Neuronal stem cell (in vitro differentiated cells): ENCODE measurements at regions not wholly inside any gene's neighbourhood (a gene's known extent, or its start where the extent isn't known, plus 50 kb on each side); places are given as distances from the start of the nearest gene placed in this dataset.

ENCODE experiments used
- DNase-seq: peaks from one replicate; pipeline ENCODE4 v3.0.0-alpha.2; 2013; ENCODE audit warnings: low spot score
- H2AFZ ChIP-seq: one replicate; pipeline ENCODE4 v1.6.1; 2013; ENCODE audit warnings: mild to moderate bottlenecking, low read length, inconsistent platforms
- H2AK5ac ChIP-seq: 2 replicates; pipeline ENCODE4 v1.6.1; 2013; ENCODE audit warnings: low read depth, mild to moderate bottlenecking, inconsistent platforms, low read length, moderate library complexity, mixed read lengths
- H2BK120ac ChIP-seq: 2 replicates; pipeline ENCODE4 v1.6.1; 2013; ENCODE audit warnings: low read depth, mild to moderate bottlenecking, inconsistent platforms, low read length, moderate library complexity, mixed read lengths
- H2BK12ac ChIP-seq: one replicate; pipeline ENCODE4 v1.6.1; 2013; ENCODE audit warnings: low read length, inconsistent platforms
- H2BK15ac ChIP-seq: 2 replicates; pipeline ENCODE4 v1.6.1; 2013; ENCODE audit warnings: mild to moderate bottlenecking, low read length, inconsistent platforms, mixed read lengths
- H2BK5ac ChIP-seq: one replicate; pipeline ENCODE4 v1.6.1; 2013; ENCODE audit warnings: inconsistent platforms, mild to moderate bottlenecking, low read length, moderate library complexity
- H3K14ac ChIP-seq: one replicate; pipeline ENCODE4 v1.6.1; 2013; ENCODE audit warnings: low read length, inconsistent platforms
- H3K18ac ChIP-seq: 2 replicates; pipeline ENCODE4 v1.6.1; 2013; ENCODE audit warnings: low read length, inconsistent platforms
- H3K23ac ChIP-seq: 2 replicates; pipeline ENCODE4 v1.6.1; 2013; ENCODE audit warnings: low read depth, mild to moderate bottlenecking, mixed read lengths, low read length, inconsistent platforms; ENCODE audit not compliant: poor library complexity
- H3K27ac ChIP-seq: replicated peaks from 3 replicates; pipeline ENCODE4 v1.5.1; 2013; ENCODE audit warnings: low read length, inconsistent platforms
- H3K27me3 ChIP-seq, 3 experiments: 2 replicates each; pipeline ENCODE4 v1.6.1; 2013; ENCODE audit warnings: low read length in 3 of 3, mild to moderate bottlenecking in 2 of 3, inconsistent platforms in 1 of 3, low read depth in 1 of 3, mixed read lengths in 1 of 3, moderate library complexity in 1 of 3; ENCODE audit not compliant: control insufficient read depth in 3 of 3, insufficient read depth in 3 of 3
- H3K36me3 ChIP-seq, 2 donors: replicated peaks in 1 of 2; 2 replicates each; pipeline ENCODE4 v1.6.1; 2013; ENCODE audit warnings: low read length in 2 of 2; ENCODE audit not compliant: control insufficient read depth in 2 of 2, insufficient read depth in 2 of 2
- H3K4ac ChIP-seq: 2 replicates; pipeline ENCODE4 v1.6.1; 2013; ENCODE audit warnings: inconsistent platforms, mild to moderate bottlenecking, low read length, moderate library complexity
- H3K4me1 ChIP-seq, 2 donors: 1 replicate in 1 of 2; 2 replicates in 1 of 2; pipeline ENCODE4 v1.6.1; 2013; ENCODE audit warnings: low read length in 2 of 2, low read depth in 1 of 2; ENCODE audit not compliant: control insufficient read depth in 2 of 2, insufficient read depth in 1 of 2
- H3K4me2 ChIP-seq: one replicate; pipeline ENCODE4 v1.6.1; 2013; ENCODE audit warnings: mild to moderate bottlenecking, low read length, inconsistent platforms; ENCODE audit not compliant: insufficient read depth, poor library complexity, severe bottlenecking
- H3K4me3 ChIP-seq, 2 donors: 2 replicates each; pipeline ENCODE4 v1.5.1; 2013; ENCODE audit warnings: low read length in 2 of 2, mild to moderate bottlenecking in 2 of 2, inconsistent platforms in 1 of 2, moderate library complexity in 1 of 2
- H3K79me1 ChIP-seq: one replicate; pipeline ENCODE4 v1.6.1; 2013; ENCODE audit warnings: low read depth, mild to moderate bottlenecking, inconsistent platforms, low read length, moderate library complexity
- H3K9ac ChIP-seq: one replicate; pipeline ENCODE4 v1.6.1; 2013; ENCODE audit warnings: mild to moderate bottlenecking, low read depth, low read length, inconsistent platforms; ENCODE audit not compliant: poor library complexity
- H3K9me3 ChIP-seq, 2 donors: replicated peaks in 1 of 2; 2 replicates each; pipeline versions ENCODE3 to v1.6.1; 2013; ENCODE audit warnings: low read length in 2 of 2, mild to moderate bottlenecking in 2 of 2, inconsistent platforms in 1 of 2, low read depth in 1 of 2, mixed read lengths in 1 of 2, moderate library complexity in 1 of 2; ENCODE audit not compliant: control insufficient read depth in 2 of 2, insufficient read depth in 1 of 2
- H4K8ac ChIP-seq: one replicate; pipeline ENCODE4 v1.6.1; 2013; ENCODE audit warnings: low read depth, mild to moderate bottlenecking, inconsistent platforms, low read length, moderate library complexity
- H4K91ac ChIP-seq: one replicate; pipeline ENCODE4 v1.6.1; 2013; ENCODE audit warnings: low read length, low read depth, mild to moderate bottlenecking, inconsistent platforms; ENCODE audit not compliant: poor library complexity
- WGBS, 2 donors: extraction: QIAGEN DNeasy Blood & Tissue Kit; methylation state at CpG; one replicate each; pipeline ENCODE4 v1.1.7; 2013; ENCODE audit warnings: missing lambda C conversion rate in 2 of 2, mixed read lengths in 1 of 2; ENCODE audit not compliant: insufficient read length in 2 of 2, insufficient replicate concordance in 1 of 2; ENCODE audit errors: extremely low coverage in 2 of 2; 5-methylcytosine and 5-hydroxymethylcytosine counted together

GRCh38 chr18:55097456-55098170 lies 138.4 kb upstream of the CCDC68 start:
- Histone ChIP-seq H3K9ac (no peak overlapping the region), H3K4me2 (no peak overlapping the region), H3K27ac (no peak overlapping the region), H3K18ac (no peak overlapping the region), H3K4me1 (peaks cover 0 to 4% of the 10 kb centered on the region in 2 donors), H4K8ac (no peak overlapping the region), H3K27me3 (no peaks in the 10 kb centered on the region), H3K4me3 (no peak overlapping the region), H2AK5ac (no peak overlapping the region), H2BK15ac (no peak overlapping the region), H3K4ac (no peak overlapping the region), H3K9me3 (no peaks in the 10 kb centered on the region), H3K23ac (no peak overlapping the region), H4K91ac (no peak overlapping the region), H3K36me3 (no peaks in the 10 kb centered on the region), H2AFZ (no peak overlapping the region), H2BK5ac (no peak overlapping the region), H3K79me1 (no peaks in the 10 kb centered on the region), H3K14ac (no peak overlapping the region), H2BK12ac (no peak overlapping the region), H2BK120ac (no peak overlapping the region)
- whole genome bisulfite sequencing, 2 donors: 100% methylated on average over 2 of the region's 9 CpGs; no CpG with 5 or more reads in 1 of the 2 donors
- DNase-seq: no peak

GRCh38 chr18:55096263-55096951 lies 137.1 kb upstream of the CCDC68 start:
- Histone ChIP-seq H3K79me1 (no peaks in the 10 kb centered on the region), H3K27me3 (no peaks in the 10 kb centered on the region), H4K8ac (peak overlapping the region; percentile 88), H2BK120ac (no peak overlapping the region), H3K9me3 (no peaks in the 10 kb centered on the region), H3K18ac (no peak overlapping the region), H2BK5ac (no peak overlapping the region), H3K9ac (no peak overlapping the region), H2BK15ac (no peak overlapping the region), H3K27ac (no peak overlapping the region), H3K4ac (no peak overlapping the region), H3K36me3 (no peaks in the 10 kb centered on the region), H2AK5ac (no peak overlapping the region), H2AFZ (peak overlapping the region; percentile 68), H3K4me1 (peaks cover 0 to 4% of the 10 kb centered on the region in 2 donors), H2BK12ac (no peak overlapping the region), H3K23ac (no peak overlapping the region), H4K91ac (no peak overlapping the region), H3K4me2 (no peak overlapping the region), H3K14ac (no peak overlapping the region), H3K4me3 (no peak overlapping the region)
- peak; percentile 12 for DNase-seq
- WGBS, 2 donors: no CpG with 5 or more reads among the region's 10 CpGs

- Histone ChIP-seq H3K14ac (no peak overlapping the region), H3K9me3 (no peaks in the 10 kb centered on the region), H3K4me1 (peaks cover 0 to 4% of the 10 kb centered on the region in 2 donors), H3K27ac (no peak overlapping the region), H2AFZ (no peak overlapping the region), H2BK15ac (no peak overlapping the region), H3K9ac (no peak overlapping the region), H3K18ac (no peak overlapping the region), H2BK5ac (no peak overlapping the region), H3K79me1 (no peaks in the 10 kb centered on the region), H4K8ac (no peak overlapping the region), H2BK12ac (no peak overlapping the region), H4K91ac (no peak overlapping the region), H3K23ac (no peak overlapping the region), H2AK5ac (no peak overlapping the region), H3K4ac (no peak overlapping the region), H3K36me3 (no peaks in the 10 kb centered on the region), H2BK120ac (no peak overlapping the region), H3K4me2 (no peak overlapping the region), H3K4me3 (no peak overlapping the region), H3K27me3 (no peaks in the 10 kb centered on the region)
- no peak for DNase-seq
- WGBS, 2 donors: no CpG with 5 or more reads among the region's 3 CpGs
These were observed 136.3 kb upstream of the CCDC68 start for GRCh38 chr18:55095584-55095983.

GRCh38 chr18:55093808-55094207 lies 134.5 kb upstream of the CCDC68 start:
- H3K14ac ChIP-seq: no peak overlapping the region
- H3K4me3 ChIP-seq: no peak overlapping the region
- H3K4me1 ChIP-seq: peaks cover 0 to 4% of the 10 kb centered on the region in 2 donors
- H3K4me2 ChIP-seq: no peak overlapping the region
- H3K23ac ChIP-seq: no peak overlapping the region
- no peak overlapping the region for H2BK5ac ChIP-seq
- H3K9ac ChIP-seq: no peak overlapping the region
- no peak for DNase-seq
- H3K36me3 ChIP-seq: no peaks in the 10 kb centered on the region
- no peak overlapping the region for H2BK12ac ChIP-seq
- no peaks in the 10 kb centered on the region for H3K9me3 ChIP-seq
- H4K91ac ChIP-seq: no peak overlapping the region
- H4K8ac ChIP-seq: no peak overlapping the region
- H2AFZ ChIP-seq: no peak overlapping the region
- no peak overlapping the region for H3K27ac ChIP-seq
- no peak overlapping the region for H3K4ac ChIP-seq
- H2BK15ac ChIP-seq: no peak overlapping the region
- H3K27me3 ChIP-seq: no peaks in the 10 kb centered on the region
- no peak overlapping the region for H2AK5ac ChIP-seq
- no peak overlapping the region for H3K18ac ChIP-seq
- H3K79me1 ChIP-seq: no peaks in the 10 kb centered on the region
- no peak overlapping the region for H2BK120ac ChIP-seq
